ENCODE measurements at regions not wholly inside any gene's neighbourhood (a gene's known extent, or its start where the extent isn't known, plus 50 kb on each side); places are given as distances from the start of the nearest gene placed in this dataset.

DNA sequence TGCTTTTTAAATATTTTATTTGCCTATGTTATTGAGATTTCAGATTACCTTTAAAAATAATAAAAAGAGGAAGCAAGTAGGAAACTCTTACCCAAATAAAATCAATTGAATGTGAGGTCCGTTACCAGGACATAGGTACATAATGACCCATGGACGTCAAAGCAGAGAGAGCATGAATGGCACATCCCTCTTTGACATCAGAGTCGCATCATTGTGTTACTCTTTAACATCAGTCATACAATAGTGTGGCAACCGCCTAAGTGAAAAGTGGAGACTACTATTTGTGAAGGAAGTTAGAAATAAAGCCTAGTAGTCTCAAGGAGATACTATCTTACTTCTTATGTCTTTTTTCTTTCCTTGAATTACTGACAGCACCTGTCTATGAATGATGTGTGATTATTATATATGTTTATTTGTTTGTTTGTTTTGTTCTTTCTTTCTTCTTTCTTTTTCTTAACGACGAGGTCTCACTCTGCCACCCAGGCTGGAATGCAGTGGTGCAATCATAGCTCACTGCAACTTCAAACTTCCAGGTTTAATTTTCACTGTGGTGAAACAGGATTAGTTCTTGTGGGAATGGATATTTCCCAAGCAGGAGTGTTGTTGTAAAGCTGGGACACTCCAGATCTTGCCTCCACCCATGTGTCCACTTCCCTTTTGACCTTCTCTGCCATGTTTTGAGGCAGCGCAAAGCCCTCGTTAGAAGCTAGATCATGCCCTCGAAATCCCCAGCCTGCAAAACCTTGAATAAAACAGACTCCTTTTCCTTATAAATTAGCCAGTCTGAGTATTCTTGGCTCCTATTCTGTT lies 407.2 kb upstream of the NETO1 start:
- no peak for DNase-seq

GRCh38 chr18:73270920-73271634 lies 403.3 kb upstream of the NETO1 start:
- no peak for DNase-seq

- no peak for DNase-seq
Observed at GRCh38 chr18:73264562-73264921, 396.8 kb upstream of the NETO1 start.

DNA sequence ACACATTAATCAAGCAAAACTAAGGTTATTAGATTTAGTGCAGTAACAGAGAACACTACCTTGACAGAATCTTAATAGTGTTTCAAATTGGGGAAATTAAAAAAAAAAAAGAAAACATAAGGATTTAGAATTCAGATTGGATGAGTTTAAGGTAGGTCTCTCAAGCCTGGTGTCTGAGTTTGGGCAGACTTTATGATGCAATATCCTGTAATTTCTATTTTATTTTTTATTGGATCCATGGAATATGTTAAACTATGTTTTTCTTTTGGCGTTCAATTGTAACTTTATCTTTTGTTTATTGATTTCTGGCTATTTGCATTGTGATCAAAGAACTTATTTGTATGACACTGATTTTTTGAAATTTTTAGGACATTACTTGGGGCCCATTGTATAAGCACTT lies 394.1 kb upstream of the NETO1 start:
- DNase-seq = no peak

GRCh38 chr18:73261243-73261642 lies 393.5 kb upstream of the NETO1 start:
- DNase-seq = no peak

- DNase-seq = no peak
Observed at GRCh38 chr18:73258375-73259087, 390.7 kb upstream of the NETO1 start.

DNA sequence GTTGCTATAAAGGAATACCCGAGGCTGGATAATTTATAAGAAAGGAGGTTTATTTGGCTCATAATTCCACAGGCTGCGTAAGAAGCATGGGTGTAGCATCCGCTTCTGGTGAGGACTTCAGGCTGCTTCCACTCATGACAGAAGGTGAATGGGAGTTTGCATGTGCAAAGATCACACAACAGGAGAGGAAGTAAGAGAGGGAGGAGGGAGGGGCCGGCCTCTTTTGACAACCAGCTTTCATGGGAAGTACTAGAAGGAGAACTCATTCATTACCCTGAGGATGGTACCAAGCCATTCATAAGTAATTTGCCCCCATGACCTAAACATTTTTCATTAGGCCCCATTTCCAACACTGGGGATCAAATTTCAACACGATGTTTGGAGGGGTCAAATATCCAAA lies 386.8 kb upstream of the NETO1 start:
- DNase-seq = no peak

GRCh38 chr18:73249030-73249429 lies 381.2 kb upstream of the NETO1 start:
- DNase-seq = no peak

GRCh38 chr18:73246763-73247162 lies 379.0 kb upstream of the NETO1 start:
- no peak for DNase-seq

GRCh38 chr18:73245345-73245744 lies 377.6 kb upstream of the NETO1 start:
- DNase-seq = no peak

- no peak for DNase-seq
Observed at GRCh38 chr18:73244401-73244800, 376.6 kb upstream of the NETO1 start.

DNA sequence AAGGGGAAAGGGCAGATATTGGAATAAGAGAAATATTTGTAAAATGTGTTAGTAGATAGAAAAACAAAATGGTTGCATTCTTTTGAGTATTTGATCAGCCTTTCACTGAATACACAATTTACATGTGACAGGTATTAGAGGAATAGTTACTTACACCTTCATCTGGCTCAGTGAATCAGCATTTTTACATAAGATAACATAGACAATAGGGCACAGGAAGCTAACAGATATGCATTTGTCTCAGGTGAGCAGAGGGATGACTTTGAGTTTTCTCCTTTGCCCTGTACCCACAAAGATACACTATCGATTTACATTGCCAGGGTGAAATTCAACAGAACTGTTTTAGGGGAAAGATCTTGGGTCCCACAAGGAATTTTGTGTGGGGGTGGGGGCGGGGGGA lies 373.1 kb upstream of the NETO1 start:
- no peak for DNase-seq

DNA sequence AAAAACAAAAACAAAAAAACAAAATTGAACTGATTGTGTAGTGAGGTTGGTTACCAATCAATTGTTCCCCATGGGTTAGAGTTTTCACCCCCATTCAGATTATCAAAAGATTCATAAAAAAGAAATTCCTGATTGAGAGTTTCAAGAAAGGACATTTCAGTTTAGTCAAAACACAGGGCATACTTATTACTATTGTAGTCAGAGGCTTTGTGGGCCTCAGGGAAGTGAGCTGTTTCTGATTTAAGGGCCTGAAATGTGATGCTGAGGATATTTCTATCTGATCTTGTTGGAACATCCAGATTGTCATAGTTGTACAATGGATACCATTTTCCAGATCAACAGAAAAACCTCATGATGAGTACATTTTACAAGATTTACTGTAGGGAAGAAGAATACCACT lies 368.1 kb upstream of the NETO1 start:
- DNase-seq = no peak

DNA sequence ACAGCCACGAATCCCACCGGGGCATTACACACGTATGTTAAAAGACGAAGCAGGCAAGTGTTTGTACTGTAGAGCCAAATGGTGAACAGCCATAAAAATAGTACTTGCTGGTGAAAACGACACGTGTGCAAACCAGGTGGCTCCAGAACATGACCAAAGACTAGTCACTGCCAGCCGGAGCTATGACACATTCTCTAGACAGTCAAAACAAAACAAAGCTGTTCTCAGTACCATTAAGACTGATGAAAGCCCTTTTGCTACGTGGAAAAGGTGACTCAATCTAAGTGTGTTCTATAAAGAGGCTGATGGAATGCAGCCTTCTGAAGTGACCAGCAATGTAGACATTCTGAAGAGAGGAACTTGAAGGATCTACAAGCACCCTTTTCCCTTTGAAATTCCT lies 367.7 kb upstream of the NETO1 start:
- DNase-seq = no peak

GRCh38 chr18:73232933-73233332 lies 365.1 kb upstream of the NETO1 start:
- no peak for DNase-seq

GRCh38 chr18:73220663-73221062 lies 352.9 kb upstream of the NETO1 start:
- no peak for DNase-seq

DNA sequence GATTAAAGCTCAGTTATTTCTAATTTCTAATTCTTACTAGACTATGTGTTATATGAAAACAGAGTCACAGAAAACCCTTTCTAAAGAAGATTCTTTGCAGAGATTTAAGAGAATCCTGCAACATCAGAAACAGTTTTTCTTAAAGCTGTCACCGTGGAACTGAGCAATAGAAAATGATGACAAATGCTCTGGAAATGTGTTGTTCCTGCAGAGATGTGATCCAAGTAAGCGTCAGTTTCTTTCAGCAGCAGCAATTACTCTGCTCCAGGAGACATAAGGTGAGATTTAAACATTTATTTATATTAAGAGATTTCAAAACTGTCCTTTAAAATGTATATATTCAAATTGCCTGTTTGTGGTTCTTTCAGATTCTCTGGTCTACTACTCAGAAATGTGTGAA lies 350.5 kb upstream of the NETO1 start:
- no peak for DNase-seq

DNA sequence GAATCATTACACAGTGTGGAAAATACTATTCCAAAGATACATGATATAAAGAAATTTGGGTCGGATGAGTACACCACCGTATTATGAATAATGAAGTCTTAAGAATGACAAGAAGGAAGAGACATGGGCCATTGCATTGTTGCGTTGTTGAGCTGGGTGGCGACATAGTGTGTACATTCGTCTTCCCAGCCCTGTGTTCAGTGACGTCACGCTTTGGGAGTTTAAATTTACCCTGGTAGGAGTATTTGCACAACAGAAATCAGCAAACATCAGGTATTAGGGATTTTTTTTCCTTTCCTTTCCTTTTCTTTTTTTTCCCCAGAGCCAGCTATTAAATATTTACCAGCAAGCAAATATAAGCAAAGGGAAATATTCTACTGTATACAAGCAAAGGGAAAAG lies 347.2 kb upstream of the NETO1 start:
- no peak for DNase-seq

GRCh38 chr18:73212442-73212841 lies 344.7 kb upstream of the NETO1 start:
- no peak for DNase-seq

GRCh38 chr18:73201940-73202339 lies 334.2 kb upstream of the NETO1 start:
- DNase-seq = no peak

- no peak for DNase-seq
Observed at GRCh38 chr18:73199151-73199550, 331.4 kb upstream of the NETO1 start.

DNA sequence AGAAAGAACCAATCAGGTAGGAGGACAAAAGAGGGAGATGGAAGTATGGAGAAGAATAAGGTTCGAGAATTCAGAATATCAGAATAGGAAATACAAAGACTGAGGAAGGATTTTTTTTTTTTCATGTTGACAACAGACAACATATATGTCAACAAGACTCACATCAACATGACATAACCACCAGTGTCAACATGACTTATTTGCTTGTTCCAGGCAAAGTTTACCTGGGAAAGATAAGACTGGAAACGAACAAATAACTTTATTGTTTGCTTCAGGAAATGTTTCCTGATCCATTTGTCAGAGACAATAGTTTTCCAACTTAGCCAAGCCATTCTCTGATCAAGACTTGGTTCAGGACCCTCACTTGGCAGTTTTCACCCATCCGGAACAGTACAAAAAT lies 321.9 kb upstream of the NETO1 start:
- DNase-seq = no peak

- DNase-seq = no peak
Observed at GRCh38 chr18:73168236-73168635, 300.4 kb upstream of the NETO1 start.

- no peak for DNase-seq
Observed at GRCh38 chr18:73164430-73164829, 296.6 kb upstream of the NETO1 start.

Measured in stimulated activated CD8-positive, alpha-beta memory T cell treated with anti-CD3 and anti-CD28 coated beads, Interleukin-4, amount 100 ng/mL, for 48 hours (primary cell).